Mesodermal cell (in vitro differentiated cells): ENCODE measurements at regions not wholly inside any gene's neighbourhood (a gene's known extent, or its start where the extent isn't known, plus 50 kb on each side); places are given as distances from the start of the nearest gene placed in this dataset.

Experiments used
- H3K27ac ChIP-seq: 2 replicates; pipeline ENCODE4 v1.7.0; 2013; ENCODE audit warnings: mild to moderate bottlenecking, low read depth, low read length, moderate library complexity; ENCODE audit not compliant: severe bottlenecking
- H3K36me3 ChIP-seq: 2 replicates; pipeline ENCODE4 v1.7.1; 2013; ENCODE audit warnings: mild to moderate bottlenecking, low read length, moderate library complexity; ENCODE audit not compliant: control insufficient read depth, insufficient read depth
- H3K4me1 ChIP-seq: one replicate; pipeline ENCODE4 v1.7.1; 2013; ENCODE audit warnings: mild to moderate bottlenecking, low read length; ENCODE audit not compliant: insufficient read depth, control insufficient read depth, poor library complexity, severe bottlenecking
- H3K4me3 ChIP-seq: 2 replicates; pipeline ENCODE4 v1.7.0; 2013; ENCODE audit warnings: low read length, control low read depth, mild to moderate bottlenecking; ENCODE audit not compliant: insufficient read depth, poor library complexity, severe bottlenecking; ENCODE audit errors: extremely low read depth
- H3K9me3 ChIP-seq: 2 replicates; pipeline ENCODE4 v1.7.1; 2013; ENCODE audit warnings: mild to moderate bottlenecking, low read length, moderate library complexity; ENCODE audit not compliant: control insufficient read depth
- WGBS, 2 experiments: methylation state at CpG; one replicate each; pipeline ENCODE4 v1.1.5; 2013; ENCODE audit warnings: missing lambda C conversion rate in 2 of 2; ENCODE audit not compliant: insufficient coverage in 2 of 2; 5-methylcytosine and 5-hydroxymethylcytosine counted together

GRCh38 chr13:104086210-104086609, 1020.0 kb upstream of the SLC10A2 start:
- WGBS, 2 experiments, result 80% methylated on average over 1 of the region's 1 CpG; no CpG with 5 or more reads in 1 of the 2 experiments
- Histone ChIP-seq H3K36me3 (no peaks in the 10 kb centered on the region), H3K4me1 (no peaks in the 10 kb centered on the region), H3K27ac (no peak overlapping the region), H3K9me3 (no peaks in the 10 kb centered on the region), H3K4me3 (no peak overlapping the region)

GRCh38 chr13:104085611-104086010, 1019.4 kb upstream of the SLC10A2 start:
- H3K27ac ChIP-seq, result no peak overlapping the region
- WGBS, 2 experiments, result 100% methylated on average over 1 to 2 of the region's 4 CpGs
- no peak overlapping the region for H3K4me3 ChIP-seq
- H3K9me3 ChIP-seq, result no peaks in the 10 kb centered on the region
- H3K4me1 ChIP-seq, result no peaks in the 10 kb centered on the region
- no peaks in the 10 kb centered on the region for H3K36me3 ChIP-seq

- Histone ChIP-seq H3K36me3 (no peaks in the 10 kb centered on the region), H3K9me3 (no peaks in the 10 kb centered on the region), H3K4me3 (no peak overlapping the region), H3K27ac (no peak overlapping the region), H3K4me1 (no peaks in the 10 kb centered on the region)
- WGBS, 2 experiments, result 100% methylated on average over 1 of the region's 2 CpGs
These were observed 1008.1 kb upstream of the SLC10A2 start for GRCh38 chr13:104074326-104074725.

GRCh38 chr13:104071806-104072205, 1005.6 kb upstream of the SLC10A2 start:
- no CpG with 5 or more reads among the region's 2 CpGs for WGBS, 2 experiments
- no peak overlapping the region for H3K27ac ChIP-seq

GRCh38 chr13:104065328-104065727, 999.1 kb upstream of the SLC10A2 start:
- no peaks in the 10 kb centered on the region for H3K36me3 ChIP-seq
- no peaks in the 10 kb centered on the region for H3K9me3 ChIP-seq
- H3K27ac ChIP-seq, result no peak overlapping the region
- WGBS, 2 experiments, result 76 to 79% methylated on average over 2 of the region's 2 CpGs
- no peak overlapping the region for H3K4me3 ChIP-seq
- H3K4me1 ChIP-seq, result no peaks in the 10 kb centered on the region

More at GRCh38 chr13:104071806-104072205, 1005.6 kb upstream of the SLC10A2 start:
- Histone ChIP-seq H3K4me3 (no peak overlapping the region), H3K9me3 (no peaks in the 10 kb centered on the region), H3K36me3 (no peaks in the 10 kb centered on the region), H3K4me1 (no peaks in the 10 kb centered on the region)

- 57% methylated on average over 1 of the region's 4 CpGs; no CpG with 5 or more reads in 1 of the 2 experiments for WGBS, 2 experiments
- Histone ChIP-seq H3K4me1 (no peaks in the 10 kb centered on the region), H3K36me3 (no peaks in the 10 kb centered on the region), H3K4me3 (no peak overlapping the region), H3K9me3 (no peaks in the 10 kb centered on the region), H3K27ac (no peak overlapping the region)
These were observed 991.6 kb upstream of the SLC10A2 start for GRCh38 chr13:104057861-104058260.

GRCh38 chr13:104045907-104046306, 979.7 kb upstream of the SLC10A2 start:
- no CpG with 5 or more reads among the region's 1 CpG for WGBS, 2 experiments

GRCh38 chr13:104043184-104043583, 977.0 kb upstream of the SLC10A2 start:
- no peaks in the 10 kb centered on the region for H3K36me3 ChIP-seq
- WGBS, 2 experiments, result 71 to 94% methylated on average over 2 of the region's 2 CpGs
- no peak overlapping the region for H3K27ac ChIP-seq

More at GRCh38 chr13:104045907-104046306, 979.7 kb upstream of the SLC10A2 start:
- Histone ChIP-seq H3K4me3 (no peak overlapping the region), H3K36me3 (no peaks in the 10 kb centered on the region), H3K4me1 (no peaks in the 10 kb centered on the region), H3K9me3 (no peaks in the 10 kb centered on the region), H3K27ac (no peak overlapping the region)

GRCh38 chr13:104034891-104035290, 968.7 kb upstream of the SLC10A2 start:
- WGBS, 2 experiments, result 80% methylated on average over 2 of the region's 2 CpGs; no CpG with 5 or more reads in 1 of the 2 experiments
- Histone ChIP-seq H3K36me3 (no peaks in the 10 kb centered on the region), H3K27ac (no peak overlapping the region)

More at GRCh38 chr13:104043184-104043583, 977.0 kb upstream of the SLC10A2 start:
- Histone ChIP-seq H3K4me3 (no peak overlapping the region), H3K9me3 (no peaks in the 10 kb centered on the region), H3K4me1 (no peaks in the 10 kb centered on the region)

GRCh38 chr13:104025303-104025702, 959.1 kb upstream of the SLC10A2 start:
- Histone ChIP-seq H3K4me1 (no peaks in the 10 kb centered on the region), H3K36me3 (no peaks in the 10 kb centered on the region), H3K9me3 (no peaks in the 10 kb centered on the region), H3K27ac (no peak overlapping the region), H3K4me3 (no peak overlapping the region)
- WGBS, 2 experiments, result 75 to 80% methylated on average over 1 to 2 of the region's 2 CpGs

More at GRCh38 chr13:104034891-104035290, 968.7 kb upstream of the SLC10A2 start:
- H3K4me1 ChIP-seq, result no peaks in the 10 kb centered on the region
- H3K9me3 ChIP-seq, result no peaks in the 10 kb centered on the region
- no peak overlapping the region for H3K4me3 ChIP-seq

GRCh38 chr13:104024416-104025170, 958.4 kb upstream of the SLC10A2 start:
- Histone ChIP-seq H3K27ac (no peak overlapping the region), H3K4me3 (no peak overlapping the region), H3K9me3 (no peaks in the 10 kb centered on the region), H3K36me3 (no peaks in the 10 kb centered on the region), H3K4me1 (no peaks in the 10 kb centered on the region)
- 86 to 87% methylated on average over 1 to 4 of the region's 4 CpGs for WGBS, 2 experiments
